ENCODE measurements at regions not wholly inside any gene's neighbourhood (a gene's known extent, or its start where the extent isn't known, plus 50 kb on each side); places are given as distances from the start of the nearest gene placed in this dataset.

GRCh38 chr6:120395330-120395729 is 939.0 kb downstream of the TBC1D32 start:
- ATAC-seq (no peak), DNase-seq (no peak)
- no peak for TF ChIP-seq CTCF (IDR thresholded peaks at IDR 0.05)
- intact Hi-C loops (cut with DNase I), result no loop called here
- H3K9me3 ChIP-seq, result no peaks in the 10 kb centered on the region
- no peaks in the 10 kb centered on the region for H3K4me1 ChIP-seq
- no peak overlapping the region for H3K4me3 ChIP-seq
- no peak overlapping the region for H3K27ac ChIP-seq
- H3K36me3 ChIP-seq, result no peaks in the 10 kb centered on the region
- H3K27me3 ChIP-seq, result no peaks in the 10 kb centered on the region

- Histone ChIP-seq H3K4me3 (no peak overlapping the region), H3K27me3 (no peaks in the 10 kb centered on the region), H3K4me1 (no peaks in the 10 kb centered on the region), H3K9me3 (no peaks in the 10 kb centered on the region), H3K36me3 (no peaks in the 10 kb centered on the region), H3K27ac (no peak overlapping the region)
- ATAC-seq, result no peak
- DNase-seq, result no peak
- no peak for TF ChIP-seq CTCF (IDR thresholded peaks at IDR 0.05)
- intact Hi-C loops (cut with DNase I), result no loop called here
Observed at GRCh38 chr6:120392941-120393340, 941.3 kb downstream of the TBC1D32 start.

GRCh38 chr6:120384671-120385070 is 949.6 kb downstream of the TBC1D32 start:
- Histone ChIP-seq H3K4me1 (no peaks in the 10 kb centered on the region), H3K27ac (no peak overlapping the region), H3K9me3 (no peaks in the 10 kb centered on the region), H3K36me3 (no peaks in the 10 kb centered on the region), H3K4me3 (no peak overlapping the region), H3K27me3 (no peaks in the 10 kb centered on the region)
- no peak for TF ChIP-seq CTCF (IDR thresholded peaks at IDR 0.05)
- ATAC-seq, result no peak
- intact Hi-C loops (cut with DNase I), result no loop called here
- DNase-seq, result no peak

GRCh38 chr6:120383681-120384080 is 950.6 kb downstream of the TBC1D32 start:
- no peaks in the 10 kb centered on the region for H3K9me3 ChIP-seq
- H3K27ac ChIP-seq, result no peak overlapping the region
- H3K27me3 ChIP-seq, result no peaks in the 10 kb centered on the region
- no peak for TF ChIP-seq CTCF (IDR thresholded peaks at IDR 0.05)
- H3K4me3 ChIP-seq, result no peak overlapping the region
- H3K4me1 ChIP-seq, result no peaks in the 10 kb centered on the region
- intact Hi-C loops (cut with DNase I), result no loop called here
- H3K36me3 ChIP-seq, result no peaks in the 10 kb centered on the region
- no peak for DNase-seq
- ATAC-seq, result no peak

- no peak overlapping the region for H3K4me3 ChIP-seq
- TF ChIP-seq CTCF (IDR thresholded peaks at IDR 0.05), result peak; percentile 28
- H3K27me3 ChIP-seq, result no peaks in the 10 kb centered on the region
- no peak overlapping the region for H3K27ac ChIP-seq
- intact Hi-C loops (cut with DNase I), result no loop called here
- H3K36me3 ChIP-seq, result no peaks in the 10 kb centered on the region
- DNase-seq (no peak), ATAC-seq (peak; percentile 51)
- H3K4me1 ChIP-seq, result no peaks in the 10 kb centered on the region
- no peaks in the 10 kb centered on the region for H3K9me3 ChIP-seq
Observed at GRCh38 chr6:120378582-120379220, 955.6 kb downstream of the TBC1D32 start.

GRCh38 chr6:120373185-120373584 is 961.1 kb downstream of the TBC1D32 start:
- Histone ChIP-seq H3K9me3 (no peaks in the 10 kb centered on the region), H3K4me1 (no peaks in the 10 kb centered on the region), H3K27ac (no peak overlapping the region), H3K27me3 (no peaks in the 10 kb centered on the region), H3K36me3 (no peaks in the 10 kb centered on the region), H3K4me3 (no peak overlapping the region)
- ATAC-seq, result no peak
- no peak for DNase-seq
- intact Hi-C loops (cut with DNase I), result no loop called here
- TF ChIP-seq CTCF (IDR thresholded peaks at IDR 0.05), result no peak

Measured in upper lobe of right lung (tissue), 1 donor.